K562 (cell line): ENCODE measurements at regions not wholly inside any gene's neighbourhood (a gene's known extent, or its start where the extent isn't known, plus 50 kb on each side); places are given as distances from the start of the nearest gene placed in this dataset.

Source experiments
- ATAC-seq: fragments of 200-7000 bp; cut with Tn5 transposase; 3 replicates; pipeline ENCODE4 v1.9.1; 2020; ENCODE audit warnings: moderate library complexity
- BruUV-seq: library from RNA; stranded (reverse); fragments of 400-500 nt; replicated peaks from 2 replicates; lab custom pipeline; 2021; lab: Mats Ljungman, UMichigan
- CTCF ChIA-PET: fragments of 300-600 bp; formaldehyde crosslinking; extraction: SDS; loops from one replicate; lab custom pipeline; 2021; ENCODE audit warnings: low intra/inter-chr PET ratio; lab: Yijun Ruan, JAX
- POLR2A ChIA-PET: fragments of 300-600, 350-650 bp; sonication (Branson Sonifier 250); formaldehyde crosslinking; extraction: SDS; loops from one replicate; lab custom pipeline; 2021; ENCODE audit warnings: antibody characterized with exemption, inconsistent platforms; lab: Yijun Ruan, JAX
- DNase-seq, 4 experiments: peaks; one replicate each; pipeline versions ENCODE4 v3.0.0 to v3.0.0-alpha.2; 2011 to 2018; ENCODE audit warnings: low spot score in 3 of 4, mixed read lengths in 3 of 4; ENCODE audit errors: extremely low read depth in 1 of 4
- FAIRE-seq: peaks from 2 replicates; lab custom pipeline; 2011; peaks lifted over from hg19 to GRCh38; lab: Jason Lieb, UNC
- H2AFZ ChIP-seq: 2 replicates; pipeline ENCODE4 v1.6.0; 2011; ENCODE audit warnings: low read depth, low read length, control low read depth, inconsistent platforms
- H3K27ac ChIP-seq: fragments of 200-600 bp; 3 replicates; pipeline ENCODE4 v1.8.0; 2011; ENCODE audit warnings: low read depth, mild to moderate bottlenecking, control low read depth, inconsistent platforms, low read length, moderate library complexity, mixed read lengths; ENCODE audit errors: extremely low read depth
- H3K27me3 ChIP-seq, 2 experiments: fragments of 300-600 bp in 1 of 2; 2 replicates in 1 of 2; 3 replicates in 1 of 2; pipeline versions ENCODE4 v1.6.0 to v1.8.0; 2011; ENCODE audit warnings: inconsistent platforms in 2 of 2, low read length in 2 of 2, mild to moderate bottlenecking in 1 of 2, mixed read lengths in 1 of 2, moderate library complexity in 1 of 2; ENCODE audit not compliant: control insufficient read depth in 2 of 2, insufficient read depth in 2 of 2
- H3K36me3 ChIP-seq: fragments of 300-600 bp; 3 replicates; pipeline ENCODE4 v1.8.0; 2011; ENCODE audit warnings: mild to moderate bottlenecking, low read length, inconsistent platforms; ENCODE audit not compliant: control insufficient read depth, insufficient read depth
- H3K4me1 ChIP-seq, 2 experiments: fragments of 200-600 bp in 1 of 2; replicated peaks in 1 of 2; 2 replicates in 1 of 2; 3 replicates in 1 of 2; pipeline versions ENCODE4 v1.5.1 to v1.8.0; 2011; ENCODE audit warnings: inconsistent platforms in 2 of 2, low read length in 2 of 2, mild to moderate bottlenecking in 1 of 2, mixed read lengths in 1 of 2, moderate library complexity in 1 of 2; ENCODE audit not compliant: control insufficient read depth in 2 of 2, insufficient read depth in 2 of 2
- H3K4me2 ChIP-seq: 2 replicates; pipeline ENCODE4 v1.6.1; 2011; ENCODE audit warnings: low read length, control low read depth, inconsistent platforms, mixed read lengths; ENCODE audit not compliant: insufficient read depth
- H3K4me3 ChIP-seq: fragments of 200-600 bp; sonication (generic), shearing (Covaris generic); 2 replicates; pipeline ENCODE4 v1.5.1; 2016; ENCODE audit warnings: control low read depth, inconsistent platforms
- H3K79me2 ChIP-seq: fragments of 200-600 bp; 3 replicates; pipeline ENCODE4 v1.8.0; 2011; ENCODE audit warnings: low read length, inconsistent platforms; ENCODE audit not compliant: control insufficient read depth, insufficient read depth
- H3K9ac ChIP-seq, 2 experiments: 2 replicates each; pipeline versions ENCODE4 v1.6.0 to v1.6.1; 2011; ENCODE audit warnings: low read depth in 2 of 2, low read length in 2 of 2, control low read depth in 1 of 2, inconsistent platforms in 1 of 2, mild to moderate bottlenecking in 1 of 2, mixed read lengths in 1 of 2; ENCODE audit not compliant: insufficient read depth in 1 of 2
- H3K9me1 ChIP-seq: one replicate; pipeline ENCODE4 v1.6.0; 2011; ENCODE audit warnings: inconsistent platforms, mild to moderate bottlenecking, low read length, moderate library complexity; ENCODE audit not compliant: control insufficient read depth, insufficient read depth
- H3K9me3 ChIP-seq: replicated peaks from 2 replicates; pipeline ENCODE4 v1.5.1; 2011; ENCODE audit warnings: low read depth, low read length, inconsistent platforms; ENCODE audit not compliant: control insufficient read depth, insufficient read depth
- H4K20me1 ChIP-seq: replicated peaks from 2 replicates; pipeline ENCODE4 v1.6.1; 2011; ENCODE audit warnings: low read length, inconsistent platforms, mixed read lengths; ENCODE audit not compliant: control insufficient read depth, insufficient read depth
- ETV1 ChIP-seq: fragments of 450-650 bp; conservative IDR thresholded peaks from 2 replicates; pipeline ENCODE4 v1.6.1; 2016; ENCODE audit warnings: missing genetic modification characterization, control low read depth, low read depth, missing compliant biosample characterization
- FIP1L1 ChIP-seq: fragments of 200-400 bp; formaldehyde crosslinking; IDR thresholded peaks from 2 replicates; pipeline ENCODE4 v1.6.1; 2018; ENCODE audit warnings: mild to moderate bottlenecking, low read depth, low read length; ENCODE audit not compliant: poor library complexity, severe bottlenecking
- GABPB1 ChIP-seq: sonication (generic); formaldehyde crosslinking; IDR thresholded peaks from 2 replicates; pipeline ENCODE4 v1.8.0; 2022; ENCODE audit warnings: mild to moderate bottlenecking, missing genetic modification reagents
- KAT8 ChIP-seq: fragments of 450-650 bp; IDR thresholded peaks from 2 replicates; pipeline ENCODE4 v1.6.1; 2016; ENCODE audit warnings: low read depth, mild to moderate bottlenecking
- SP1 ChIP-seq: sonication (generic); formaldehyde crosslinking; IDR thresholded peaks from 2 replicates; pipeline ENCODE4 v1.8.1; 2022; ENCODE audit warnings: mild to moderate bottlenecking, missing genetic modification reagents
- U2AF1 ChIP-seq: fragments of 200-400 bp; formaldehyde crosslinking; optimal IDR thresholded peaks from 2 replicates; pipeline ENCODE3; 2017; ENCODE audit warnings: mild to moderate bottlenecking, low read depth, low read length, moderate library complexity
- ZNF121 ChIP-seq: sonication (generic); formaldehyde crosslinking; conservative IDR thresholded peaks from 2 replicates; pipeline ENCODE4 v1.8.0; 2022; ENCODE audit warnings: missing genetic modification reagents
- WGBS: fragments of 100-300 bp; shearing (Covaris generic); methylation state at CpG from one replicate; pipeline ENCODE4 v1.1.6; 2016; ENCODE audit warnings: low coverage, mixed read lengths; ENCODE audit not compliant: insufficient coverage; ENCODE audit errors: missing lambda C conversion rate; 5-methylcytosine and 5-hydroxymethylcytosine counted together
- in situ Hi-C: fragments of 300-500 bp; cut with MboI; formaldehyde crosslinking; loops from 4 replicates; pipeline ENCODE4 v1.15.0; 2018; ENCODE audit warnings: inconsistent platforms, mixed read lengths
- intact Hi-C: fragments of 100-400 bp; cut with micrococcal nuclease; formaldehyde crosslinking; loops from 2 replicates; pipeline ENCODE4 v1.14.2; 2022
- TF ChIP-seq, protein P1 (sequence below): fragments of 250-450 bp; sonication (Bioruptor Pico); IDR thresholded peaks from 2 replicates; pipeline ENCODE4 v1.6.1; 2021; ENCODE audit warnings: mild to moderate bottlenecking
- TF ChIP-seq, protein P2 (sequence below): sonication (generic); formaldehyde crosslinking; IDR thresholded peaks from 2 replicates; pipeline ENCODE4 v1.8.0; 2022; ENCODE audit warnings: mild to moderate bottlenecking, missing genetic modification reagents, borderline replicate concordance

DNA sequence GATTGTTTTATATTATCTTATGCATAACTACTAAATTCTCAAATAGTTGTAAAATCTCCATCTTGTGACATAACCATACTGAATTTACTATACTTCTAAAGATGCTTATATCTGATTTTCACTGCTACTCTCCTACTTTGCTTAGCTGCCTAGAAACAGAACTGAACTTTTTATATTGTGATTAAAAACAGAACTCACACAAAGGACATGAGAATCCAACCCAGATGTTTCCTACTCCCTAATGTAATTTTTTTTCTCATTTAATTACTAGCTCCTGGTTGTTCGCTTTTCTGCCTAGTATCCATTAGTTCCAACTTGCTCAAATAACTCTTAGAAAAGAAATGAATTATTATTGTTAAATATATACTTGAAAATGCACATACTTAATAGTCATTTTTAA lies 283.5 kb upstream of the ACTRT1 start:
- no peak for TF ChIP-seq ZNF121 (CRISPR knock-in tag)
- no peak for TF ChIP-seq ETV1 (tag)
- TF ChIP-seq, protein P1, sequence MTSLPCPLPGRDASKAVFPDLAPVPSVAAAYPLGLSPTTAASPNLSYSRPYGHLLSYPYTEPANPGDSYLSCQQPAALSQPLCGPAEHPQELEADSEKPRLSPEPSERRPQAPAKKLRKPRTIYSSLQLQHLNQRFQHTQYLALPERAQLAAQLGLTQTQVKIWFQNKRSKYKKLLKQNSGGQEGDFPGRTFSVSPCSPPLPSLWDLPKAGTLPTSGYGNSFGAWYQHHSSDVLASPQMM: no peak
- Histone ChIP-seq H3K9ac (no peak overlapping the region), H3K4me1 (no peaks in the 10 kb centered on the region), H3K4me2 (no peak overlapping the region), H3K4me3 (no peak overlapping the region), H3K9me3 (no peaks in the 10 kb centered on the region), H3K79me2 (no peaks in the 10 kb centered on the region), H4K20me1 (no peaks in the 10 kb centered on the region), H2AFZ (no peak overlapping the region), H3K27ac (no peak overlapping the region), H3K27me3 (no peaks in the 10 kb centered on the region), H3K9me1 (no peaks in the 10 kb centered on the region), H3K36me3 (no peaks in the 10 kb centered on the region)
- BruUV-seq: no TSS peak
- ChIA-PET CTCF (no interaction called here), POLR2A (no interaction called here)
- in situ Hi-C loops: no loop called here
- DNase-seq: no peak
- no peak for FAIRE-seq
- WGBS: 0% methylated on average over 1 of the region's 1 CpG
- no peak for ATAC-seq
- intact Hi-C loops: no loop called here

DNA sequence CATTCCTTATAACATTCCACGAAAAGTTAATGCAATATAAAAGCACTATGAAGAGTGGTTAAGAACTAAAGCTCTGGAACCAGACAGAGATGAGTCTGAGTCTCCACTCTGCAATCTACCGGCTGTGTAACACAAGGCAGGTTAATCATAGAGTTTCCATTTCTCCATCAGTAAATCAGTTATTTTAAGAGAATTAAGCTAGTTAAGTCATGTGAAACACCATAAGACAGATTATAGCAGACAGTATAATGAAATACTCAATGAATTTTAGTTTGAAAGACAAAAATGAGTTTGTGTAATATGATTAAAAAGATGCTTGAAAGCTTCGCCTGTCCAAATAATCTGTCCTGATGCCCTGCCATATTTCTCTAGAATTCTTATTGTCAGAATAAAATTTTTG lies 282.6 kb upstream of the ACTRT1 start:
- intact Hi-C loops: no loop called here
- TF ChIP-seq KAT8: no peak
- TF ChIP-seq U2AF1: no peak
- TF ChIP-seq FIP1L1: no peak
- TF ChIP-seq, protein P2, sequence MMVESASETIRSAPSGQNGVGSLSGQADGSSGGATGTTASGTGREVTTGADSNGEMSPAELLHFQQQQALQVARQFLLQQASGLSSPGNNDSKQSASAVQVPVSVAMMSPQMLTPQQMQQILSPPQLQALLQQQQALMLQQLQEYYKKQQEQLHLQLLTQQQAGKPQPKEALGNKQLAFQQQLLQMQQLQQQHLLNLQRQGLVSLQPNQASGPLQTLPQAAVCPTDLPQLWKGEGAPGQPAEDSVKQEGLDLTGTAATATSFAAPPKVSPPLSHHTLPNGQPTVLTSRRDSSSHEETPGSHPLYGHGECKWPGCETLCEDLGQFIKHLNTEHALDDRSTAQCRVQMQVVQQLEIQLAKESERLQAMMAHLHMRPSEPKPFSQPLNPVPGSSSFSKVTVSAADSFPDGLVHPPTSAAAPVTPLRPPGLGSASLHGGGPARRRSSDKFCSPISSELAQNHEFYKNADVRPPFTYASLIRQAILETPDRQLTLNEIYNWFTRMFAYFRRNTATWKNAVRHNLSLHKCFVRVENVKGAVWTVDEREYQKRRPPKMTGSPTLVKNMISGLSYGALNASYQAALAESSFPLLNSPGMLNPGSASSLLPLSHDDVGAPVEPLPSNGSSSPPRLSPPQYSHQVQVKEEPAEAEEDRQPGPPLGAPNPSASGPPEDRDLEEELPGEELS: no peak
- TF ChIP-seq GABPB1: no peak
- TF ChIP-seq SP1 (CRISPR knock-in tag): no peak
- CTCF ChIA-PET: no interaction called here

More for the DNA sequence above, 282.6 kb upstream of the ACTRT1 start:
- in situ Hi-C loops: no loop called here
- no peaks in the 10 kb centered on the region for H4K20me1 ChIP-seq
- DNase-seq (no peak), ATAC-seq (no peak), FAIRE-seq (no peak)
- 0% methylated on average over 2 of the region's 3 CpGs for WGBS
- no peak overlapping the region for H3K4me3 ChIP-seq
- H3K4me1 ChIP-seq: no peaks in the 10 kb centered on the region
- H3K79me2 ChIP-seq: no peaks in the 10 kb centered on the region
- no peak overlapping the region for H3K27ac ChIP-seq
- no peak overlapping the region for H2AFZ ChIP-seq
- H3K36me3 ChIP-seq: no peaks in the 10 kb centered on the region
- no peak overlapping the region for H3K9ac ChIP-seq
- no peaks in the 10 kb centered on the region for H3K27me3 ChIP-seq
- no peaks in the 10 kb centered on the region for H3K9me1 ChIP-seq
- BruUV-seq: no TSS peak
- no peak overlapping the region for H3K4me2 ChIP-seq
- no peaks in the 10 kb centered on the region for H3K9me3 ChIP-seq
- POLR2A ChIA-PET: no interaction called here
